ENCODE measurements at regions not wholly inside any gene's neighbourhood (a gene's known extent, or its start where the extent isn't known, plus 50 kb on each side); places are given as distances from the start of the nearest gene placed in this dataset.

DNA sequence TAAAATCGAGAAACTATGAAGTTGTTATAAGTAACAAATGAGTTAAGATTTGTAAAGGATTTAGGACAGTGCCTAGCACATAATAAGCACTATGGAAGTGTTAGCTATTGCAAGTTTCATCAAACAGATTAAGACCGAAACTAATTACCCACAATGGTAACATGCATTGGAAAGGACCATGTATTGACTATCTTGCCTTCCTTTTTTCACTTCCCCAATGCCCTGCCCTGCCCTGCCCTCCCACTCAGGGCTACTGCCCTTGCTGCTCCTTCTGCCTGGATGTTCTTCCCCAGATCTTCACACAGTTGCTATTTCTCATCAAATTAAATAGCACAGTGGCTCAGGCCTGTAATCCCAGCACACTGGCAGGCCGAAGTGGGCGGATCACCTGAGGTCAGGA lies 202.1 kb upstream of the PSMD7 start:
- no peaks in the 10 kb centered on the region for H3K27me3 ChIP-seq
- H3K9me3 ChIP-seq: no peaks in the 10 kb centered on the region
- TF ChIP-seq, protein P1, sequence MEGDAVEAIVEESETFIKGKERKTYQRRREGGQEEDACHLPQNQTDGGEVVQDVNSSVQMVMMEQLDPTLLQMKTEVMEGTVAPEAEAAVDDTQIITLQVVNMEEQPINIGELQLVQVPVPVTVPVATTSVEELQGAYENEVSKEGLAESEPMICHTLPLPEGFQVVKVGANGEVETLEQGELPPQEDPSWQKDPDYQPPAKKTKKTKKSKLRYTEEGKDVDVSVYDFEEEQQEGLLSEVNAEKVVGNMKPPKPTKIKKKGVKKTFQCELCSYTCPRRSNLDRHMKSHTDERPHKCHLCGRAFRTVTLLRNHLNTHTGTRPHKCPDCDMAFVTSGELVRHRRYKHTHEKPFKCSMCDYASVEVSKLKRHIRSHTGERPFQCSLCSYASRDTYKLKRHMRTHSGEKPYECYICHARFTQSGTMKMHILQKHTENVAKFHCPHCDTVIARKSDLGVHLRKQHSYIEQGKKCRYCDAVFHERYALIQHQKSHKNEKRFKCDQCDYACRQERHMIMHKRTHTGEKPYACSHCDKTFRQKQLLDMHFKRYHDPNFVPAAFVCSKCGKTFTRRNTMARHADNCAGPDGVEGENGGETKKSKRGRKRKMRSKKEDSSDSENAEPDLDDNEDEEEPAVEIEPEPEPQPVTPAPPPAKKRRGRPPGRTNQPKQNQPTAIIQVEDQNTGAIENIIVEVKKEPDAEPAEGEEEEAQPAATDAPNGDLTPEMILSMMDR (IDR thresholded peaks at IDR 0.05): no peak
- H3K36me3 ChIP-seq: no peaks in the 10 kb centered on the region
- H3K4me3 ChIP-seq: no peak overlapping the region
- no peak overlapping the region for H3K27ac ChIP-seq
- no peaks in the 10 kb centered on the region for H3K4me1 ChIP-seq
- DNase-seq (ENCODE audit: low spot score): no peak

- Histone ChIP-seq H3K4me1 (no peaks in the 10 kb centered on the region), H3K27ac (no peak overlapping the region), H3K9me3 (no peaks in the 10 kb centered on the region), H3K27me3 (no peaks in the 10 kb centered on the region), H3K4me3 (no peak overlapping the region), H3K36me3 (no peaks in the 10 kb centered on the region)
- TF ChIP-seq, protein P1 (IDR thresholded peaks at IDR 0.05): no peak
- no peak for DNase-seq (ENCODE audit: low spot score)
These were observed 204.3 kb upstream of the PSMD7 start for GRCh38 chr16:74092336-74092735.

DNA sequence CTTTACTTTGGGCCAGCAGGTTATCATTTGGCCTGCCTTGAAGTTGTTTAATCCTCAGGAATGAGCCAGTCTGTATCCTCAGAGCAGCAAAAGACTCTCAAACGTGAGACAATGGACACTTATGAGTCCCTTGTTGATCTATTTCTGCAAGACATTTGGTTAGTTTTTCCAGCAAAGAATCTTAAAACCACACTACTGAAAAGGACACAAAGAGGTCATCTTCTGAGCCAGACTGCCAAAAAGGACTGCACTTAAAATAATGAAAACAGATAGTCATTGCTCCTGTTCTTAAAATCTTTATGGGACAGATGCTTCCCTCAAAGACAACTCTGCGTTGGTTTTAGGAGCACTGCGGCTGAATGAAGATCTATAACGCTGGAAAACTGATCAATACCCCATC lies 205.7 kb upstream of the PSMD7 start:
- Histone ChIP-seq H3K27me3 (no peaks in the 10 kb centered on the region), H3K36me3 (no peaks in the 10 kb centered on the region), H3K4me3 (no peak overlapping the region), H3K27ac (no peak overlapping the region), H3K4me1 (no peaks in the 10 kb centered on the region), H3K9me3 (no peaks in the 10 kb centered on the region)
- TF ChIP-seq, protein P1 (IDR thresholded peaks at IDR 0.05): no peak
- DNase-seq (ENCODE audit: low spot score): no peak

DNA sequence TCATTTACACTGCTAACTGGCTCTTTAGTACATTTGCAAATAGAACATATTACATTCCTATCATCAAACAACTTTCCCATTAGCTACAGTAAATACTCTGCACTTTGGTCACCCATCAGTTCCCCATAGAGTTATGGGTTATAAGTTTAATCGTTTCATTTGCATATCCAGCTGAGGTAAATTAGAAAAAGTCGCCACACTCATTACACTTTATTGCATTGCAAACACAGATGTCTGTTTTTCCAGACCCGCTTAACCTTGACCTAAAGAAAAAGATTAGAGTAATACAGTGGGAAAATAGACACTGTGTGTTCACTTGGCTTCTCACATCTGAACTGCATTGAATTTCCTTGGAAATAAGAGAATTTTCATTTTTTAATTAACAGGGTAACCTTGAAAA lies 213.1 kb upstream of the PSMD7 start:
- no peaks in the 10 kb centered on the region for H3K27me3 ChIP-seq
- H3K9me3 ChIP-seq: no peaks in the 10 kb centered on the region
- TF ChIP-seq, protein P1 (IDR thresholded peaks at IDR 0.05): no peak
- H3K4me1 ChIP-seq: no peaks in the 10 kb centered on the region
- no peak for DNase-seq (ENCODE audit: low spot score)
- no peak overlapping the region for H3K27ac ChIP-seq
- H3K36me3 ChIP-seq: no peaks in the 10 kb centered on the region
- H3K4me3 ChIP-seq: no peak overlapping the region

- TF ChIP-seq, protein P1 (IDR thresholded peaks at IDR 0.05): no peak
- DNase-seq (ENCODE audit: low spot score): no peak
- H3K4me3 ChIP-seq: no peak overlapping the region
- peaks cover 0 to 3% of the 10 kb centered on the region in 2 donors for H3K9me3 ChIP-seq
- H3K4me1 ChIP-seq: no peaks in the 10 kb centered on the region
- H3K27me3 ChIP-seq: no peaks in the 10 kb centered on the region
- no peaks in the 10 kb centered on the region for H3K36me3 ChIP-seq
- no peak overlapping the region for H3K27ac ChIP-seq
These were observed 216.3 kb upstream of the PSMD7 start for GRCh38 chr16:74080311-74080710.

DNA sequence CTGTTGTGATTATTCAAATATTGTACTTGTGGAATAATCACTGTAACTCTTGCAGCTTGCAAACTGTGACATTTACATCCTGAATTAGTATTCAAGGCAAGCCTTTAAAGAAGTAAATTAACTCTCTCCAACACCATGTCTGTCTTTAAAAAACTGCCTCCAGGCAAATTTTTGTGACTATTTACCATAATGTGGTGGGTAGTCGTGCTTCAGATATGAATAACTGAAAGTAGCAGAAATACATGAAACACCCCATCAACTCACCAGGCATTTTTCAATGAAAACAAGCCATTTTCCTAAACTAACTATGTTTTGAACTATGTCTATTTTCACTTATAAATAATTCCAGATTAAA lies 217.4 kb upstream of the PSMD7 start:
- Histone ChIP-seq H3K4me1 (no peaks in the 10 kb centered on the region), H3K36me3 (no peaks in the 10 kb centered on the region), H3K27ac (no peak overlapping the region), H3K27me3 (no peaks in the 10 kb centered on the region), H3K4me3 (no peak overlapping the region), H3K9me3 (peaks cover 0 to 10% of the 10 kb centered on the region in 2 donors)
- DNase-seq (ENCODE audit: low spot score): no peak
- TF ChIP-seq, protein P1 (IDR thresholded peaks at IDR 0.05): no peak
